HEK293 (cell line): ENCODE measurements at regions not wholly inside any gene's neighbourhood (a gene's known extent, or its start where the extent isn't known, plus 50 kb on each side); places are given as distances from the start of the nearest gene placed in this dataset.
"Not testable (repeated sequence)": the region's sequence is repeated elsewhere in the genome, so short reads cannot be mapped to it uniquely, and the experiment has no call there.

Experiments
- CTCF ChIA-PET: fragments of 350-600 bp; formaldehyde crosslinking; extraction: SDS; loops from one replicate; lab custom pipeline; 2021; ENCODE audit warnings: antibody characterized with exemption; lab: Yijun Ruan, JAX
- POLR2A ChIA-PET: fragments of 300-600 bp; formaldehyde crosslinking; extraction: SDS; loops from one replicate; lab custom pipeline; 2020; ENCODE audit warnings: antibody characterized with exemption, inconsistent platforms; lab: Yijun Ruan, JAX
- H3K27ac ChIP-seq: fragments of 200-500 bp; sonication (Bioruptor generic); 2 replicates; pipeline ENCODE4 v1.5.1; 2014; ENCODE audit warnings: low read depth, low read length, control low read depth, inconsistent platforms; ENCODE audit errors: extremely low read depth
- H3K36me3 ChIP-seq, 2 experiments: fragments of 200-500 bp in 1 of 2; sonication (Bioruptor generic) in 1 of 2; 1 replicate in 1 of 2; 2 replicates in 1 of 2; pipeline ENCODE4 v1.5.1; 2014 to 2017; ENCODE audit warnings: inconsistent platforms in 2 of 2, low read length in 2 of 2; ENCODE audit not compliant: control insufficient read depth in 2 of 2, insufficient read depth in 1 of 2
- H3K4me1 ChIP-seq: fragments of 200-500 bp; sonication (Bioruptor generic); 2 replicates; pipeline ENCODE4 v1.5.1; 2014; ENCODE audit warnings: mild to moderate bottlenecking, low read length, inconsistent platforms; ENCODE audit not compliant: control insufficient read depth, insufficient read depth
- H3K4me3 ChIP-seq: 2 replicates; pipeline ENCODE4 v1.5.1; 2011; ENCODE audit warnings: low read depth, mild to moderate bottlenecking, control low read depth, low read length, moderate library complexity
- H3K9me3 ChIP-seq: fragments of 200-500 bp; sonication (Bioruptor generic); 2 replicates; pipeline ENCODE4 v1.5.1; 2014; ENCODE audit warnings: low read depth, low read length, inconsistent platforms; ENCODE audit not compliant: control insufficient read depth, insufficient read depth
- TF ChIP-seq, protein P1 (sequence below): fragments of 450-650 bp; formaldehyde crosslinking; IDR thresholded peaks from 2 replicates; pipeline ENCODE4 v1.5.1; 2016; ENCODE audit warnings: missing biosample characterization, missing genetic modification characterization

DNA sequence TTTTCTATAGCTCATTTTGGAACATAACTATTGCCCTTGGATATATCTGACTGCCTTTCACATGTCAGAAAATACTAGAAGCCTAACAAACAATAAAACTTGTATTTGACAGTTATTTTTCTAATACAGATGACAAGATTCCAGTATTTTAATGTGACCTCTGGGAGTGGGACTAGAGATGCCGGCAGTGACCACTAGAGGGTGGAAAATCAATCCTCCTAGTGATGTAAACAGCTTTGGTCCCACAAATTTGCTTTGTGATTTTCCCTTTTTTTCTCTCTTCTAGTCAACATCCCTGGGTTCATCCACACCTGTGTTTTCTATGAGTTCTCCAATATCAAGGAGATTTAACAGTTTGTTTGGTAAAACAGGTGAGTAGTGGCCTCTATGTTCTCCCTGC is 615.1 kb downstream of the SPATA31A6 start:
- CTCF ChIA-PET, POLR2A ChIA-PET, H3K4me3 ChIP-seq, H3K27ac ChIP-seq, H3K9me3 ChIP-seq, H3K36me3 ChIP-seq, H3K4me1 ChIP-seq: not testable (repeated sequence)

DNA sequence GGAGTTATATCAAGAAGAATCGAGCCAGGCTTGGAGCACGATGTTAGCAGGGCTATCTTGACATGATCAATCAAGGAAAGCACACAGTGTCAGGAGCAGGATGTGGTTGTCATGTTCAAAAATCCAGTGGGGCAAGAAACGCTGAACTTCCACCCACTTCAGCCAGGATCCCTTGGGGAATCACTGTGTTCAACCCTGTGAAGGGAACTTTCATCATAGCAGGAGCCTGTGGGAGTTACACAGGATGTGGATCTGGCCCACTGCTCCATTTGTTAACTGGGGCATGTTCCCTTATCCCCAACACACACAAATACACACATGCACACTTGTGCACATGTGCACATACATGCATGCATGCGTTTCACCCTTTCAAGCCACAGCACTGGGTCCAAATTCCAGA is 619.3 kb downstream of the SPATA31A6 start:
- CTCF ChIA-PET, POLR2A ChIA-PET, H3K4me3 ChIP-seq: not testable (repeated sequence)

DNA sequence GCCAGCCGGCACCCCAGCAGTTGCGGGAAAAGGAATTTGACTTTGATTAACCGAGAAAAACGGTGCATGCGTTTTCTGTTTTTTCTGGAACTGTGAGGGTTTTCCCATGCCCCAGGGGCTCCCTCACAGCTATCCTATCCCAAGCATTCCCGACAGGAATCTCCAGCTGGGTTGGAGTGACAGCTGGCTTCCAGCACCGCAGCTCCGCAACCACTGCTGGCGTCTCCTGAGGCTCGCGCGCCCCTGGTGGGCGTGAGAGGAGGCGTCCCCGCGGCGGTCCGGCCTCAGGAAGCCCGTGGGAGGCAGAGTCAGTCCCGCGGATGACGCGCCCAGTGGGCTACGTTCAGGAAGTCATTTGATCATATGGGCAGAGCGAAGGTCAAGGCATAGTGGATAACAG is 623.2 kb downstream of the SPATA31A6 start:
- H3K4me1 ChIP-seq, CTCF ChIA-PET, POLR2A ChIA-PET, H3K36me3 ChIP-seq, H3K4me3 ChIP-seq, H3K27ac ChIP-seq, H3K9me3 ChIP-seq: not testable (repeated sequence)

More for the DNA sequence above, 619.3 kb downstream of the SPATA31A6 start:
- not testable (repeated sequence) for H3K36me3 ChIP-seq, H3K9me3 ChIP-seq, H3K27ac ChIP-seq, H3K4me1 ChIP-seq

DNA sequence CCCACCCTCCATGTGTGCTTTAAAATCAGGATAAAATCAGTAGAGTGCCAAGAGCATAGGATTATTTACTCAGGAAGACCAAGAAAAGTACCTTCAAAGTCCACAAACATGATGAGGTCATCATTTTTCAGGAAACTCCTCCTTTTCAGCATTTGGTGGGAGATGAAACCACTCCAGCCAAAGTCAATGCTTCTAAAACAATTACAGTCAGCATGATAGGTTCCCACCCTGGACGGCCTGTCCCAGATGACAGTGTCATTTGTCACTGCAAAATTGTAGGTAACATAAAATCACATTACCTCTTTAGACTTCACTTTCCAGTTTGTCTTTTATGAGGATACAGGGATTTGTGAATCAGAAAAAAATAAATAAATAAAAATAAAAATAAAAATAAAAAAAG is 638.0 kb downstream of the SPATA31A6 start:
- H3K36me3 ChIP-seq, CTCF ChIA-PET, H3K4me1 ChIP-seq, POLR2A ChIA-PET, H3K4me3 ChIP-seq, H3K27ac ChIP-seq, H3K9me3 ChIP-seq: not testable (repeated sequence)

DNA sequence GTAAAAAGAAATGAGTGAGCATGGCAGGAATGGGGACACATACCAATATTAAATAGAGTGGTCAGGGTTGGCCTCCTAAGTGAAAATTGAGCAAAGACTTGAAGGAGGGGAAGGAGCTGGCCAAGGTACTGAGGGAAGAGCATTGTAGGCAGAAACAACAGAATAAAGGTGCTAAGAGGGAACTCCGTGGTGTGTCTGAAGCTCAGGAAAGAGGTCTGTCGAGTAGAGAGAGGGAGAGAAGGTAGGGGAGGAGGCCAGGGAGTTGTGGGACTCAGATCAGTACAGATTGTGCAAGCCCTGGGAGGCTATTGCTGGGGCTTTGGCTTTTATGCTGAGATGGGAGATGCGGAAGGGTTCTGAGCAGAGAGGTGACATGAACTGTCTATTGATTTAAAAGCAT is 664.7 kb downstream of the SPATA31A6 start:
- H3K9me3 ChIP-seq, H3K4me3 ChIP-seq, CTCF ChIA-PET, H3K4me1 ChIP-seq, POLR2A ChIA-PET, H3K36me3 ChIP-seq, H3K27ac ChIP-seq: not testable (repeated sequence)
- TF ChIP-seq, protein P1, sequence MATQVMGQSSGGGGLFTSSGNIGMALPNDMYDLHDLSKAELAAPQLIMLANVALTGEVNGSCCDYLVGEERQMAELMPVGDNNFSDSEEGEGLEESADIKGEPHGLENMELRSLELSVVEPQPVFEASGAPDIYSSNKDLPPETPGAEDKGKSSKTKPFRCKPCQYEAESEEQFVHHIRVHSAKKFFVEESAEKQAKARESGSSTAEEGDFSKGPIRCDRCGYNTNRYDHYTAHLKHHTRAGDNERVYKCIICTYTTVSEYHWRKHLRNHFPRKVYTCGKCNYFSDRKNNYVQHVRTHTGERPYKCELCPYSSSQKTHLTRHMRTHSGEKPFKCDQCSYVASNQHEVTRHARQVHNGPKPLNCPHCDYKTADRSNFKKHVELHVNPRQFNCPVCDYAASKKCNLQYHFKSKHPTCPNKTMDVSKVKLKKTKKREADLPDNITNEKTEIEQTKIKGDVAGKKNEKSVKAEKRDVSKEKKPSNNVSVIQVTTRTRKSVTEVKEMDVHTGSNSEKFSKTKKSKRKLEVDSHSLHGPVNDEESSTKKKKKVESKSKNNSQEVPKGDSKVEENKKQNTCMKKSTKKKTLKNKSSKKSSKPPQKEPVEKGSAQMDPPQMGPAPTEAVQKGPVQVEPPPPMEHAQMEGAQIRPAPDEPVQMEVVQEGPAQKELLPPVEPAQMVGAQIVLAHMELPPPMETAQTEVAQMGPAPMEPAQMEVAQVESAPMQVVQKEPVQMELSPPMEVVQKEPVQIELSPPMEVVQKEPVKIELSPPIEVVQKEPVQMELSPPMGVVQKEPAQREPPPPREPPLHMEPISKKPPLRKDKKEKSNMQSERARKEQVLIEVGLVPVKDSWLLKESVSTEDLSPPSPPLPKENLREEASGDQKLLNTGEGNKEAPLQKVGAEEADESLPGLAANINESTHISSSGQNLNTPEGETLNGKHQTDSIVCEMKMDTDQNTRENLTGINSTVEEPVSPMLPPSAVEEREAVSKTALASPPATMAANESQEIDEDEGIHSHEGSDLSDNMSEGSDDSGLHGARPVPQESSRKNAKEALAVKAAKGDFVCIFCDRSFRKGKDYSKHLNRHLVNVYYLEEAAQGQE (tag by site-specific recombination) = peak; percentile 30; the same call in 1 of the 2 replicates

DNA sequence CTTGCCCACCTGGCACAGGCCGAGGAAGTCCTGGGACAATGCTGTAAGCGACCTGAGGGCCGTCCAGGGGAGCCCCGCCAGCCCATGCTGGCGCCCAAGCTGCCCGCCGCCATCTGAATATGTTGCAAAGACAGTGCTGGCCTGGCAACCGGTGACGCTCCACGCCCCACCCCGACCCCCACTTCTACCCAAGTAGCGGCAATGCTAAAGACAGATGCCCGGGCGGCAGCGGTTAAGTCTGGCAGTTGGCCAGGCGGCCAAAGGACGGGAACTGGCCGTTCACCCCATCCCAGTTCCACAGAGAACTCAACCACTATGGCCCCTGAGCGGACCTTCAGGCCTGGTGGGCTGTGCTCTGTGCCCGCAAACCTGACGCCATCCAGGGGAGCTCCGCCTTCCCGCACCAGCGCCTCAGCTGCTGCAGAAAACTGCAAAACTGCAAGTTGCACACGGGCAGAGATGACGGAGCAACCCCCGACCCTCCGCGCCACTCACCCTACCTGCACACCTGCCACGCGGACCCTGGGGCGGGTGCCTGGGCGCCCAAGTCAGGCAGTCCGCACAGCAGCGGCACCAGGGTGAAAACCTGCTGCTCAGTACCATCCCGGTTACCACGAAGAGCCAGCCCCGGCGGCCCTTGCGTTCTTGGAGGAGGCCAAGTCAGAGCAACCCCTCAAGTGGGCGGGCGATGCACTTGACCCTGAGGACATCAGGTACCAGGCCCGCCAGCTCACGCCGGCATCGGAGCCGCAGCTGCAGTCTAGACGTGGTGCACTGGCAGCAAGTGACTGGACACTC is 667.6 kb downstream of the SPATA31A6 start:
- H3K4me1 ChIP-seq, CTCF ChIA-PET, H3K4me3 ChIP-seq, H3K36me3 ChIP-seq, POLR2A ChIA-PET, H3K9me3 ChIP-seq, H3K27ac ChIP-seq: not testable (repeated sequence)

DNA sequence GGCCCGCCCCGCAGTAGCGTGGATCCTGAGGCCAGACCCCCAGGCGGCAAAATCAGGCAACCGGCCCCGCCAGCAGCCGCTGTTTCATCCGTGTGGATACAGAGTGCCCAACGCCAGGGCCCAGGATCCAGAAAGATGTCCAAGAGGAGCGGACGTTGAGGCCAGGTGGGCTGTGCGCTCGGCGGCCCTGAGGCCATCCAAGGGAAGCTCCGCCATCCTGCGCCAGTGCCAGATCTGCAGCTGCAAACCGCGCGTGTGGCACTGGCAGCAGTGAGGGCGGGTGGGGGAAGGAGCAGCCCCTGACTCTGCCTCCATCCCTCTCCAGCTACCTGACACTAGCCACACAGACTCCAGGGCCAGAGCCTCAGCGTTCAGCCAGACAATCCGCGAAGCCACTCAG is 668.2 kb downstream of the SPATA31A6 start:
- CTCF ChIA-PET, POLR2A ChIA-PET, H3K36me3 ChIP-seq, H3K9me3 ChIP-seq, H3K4me3 ChIP-seq, H3K4me1 ChIP-seq, H3K27ac ChIP-seq: not testable (repeated sequence)

DNA sequence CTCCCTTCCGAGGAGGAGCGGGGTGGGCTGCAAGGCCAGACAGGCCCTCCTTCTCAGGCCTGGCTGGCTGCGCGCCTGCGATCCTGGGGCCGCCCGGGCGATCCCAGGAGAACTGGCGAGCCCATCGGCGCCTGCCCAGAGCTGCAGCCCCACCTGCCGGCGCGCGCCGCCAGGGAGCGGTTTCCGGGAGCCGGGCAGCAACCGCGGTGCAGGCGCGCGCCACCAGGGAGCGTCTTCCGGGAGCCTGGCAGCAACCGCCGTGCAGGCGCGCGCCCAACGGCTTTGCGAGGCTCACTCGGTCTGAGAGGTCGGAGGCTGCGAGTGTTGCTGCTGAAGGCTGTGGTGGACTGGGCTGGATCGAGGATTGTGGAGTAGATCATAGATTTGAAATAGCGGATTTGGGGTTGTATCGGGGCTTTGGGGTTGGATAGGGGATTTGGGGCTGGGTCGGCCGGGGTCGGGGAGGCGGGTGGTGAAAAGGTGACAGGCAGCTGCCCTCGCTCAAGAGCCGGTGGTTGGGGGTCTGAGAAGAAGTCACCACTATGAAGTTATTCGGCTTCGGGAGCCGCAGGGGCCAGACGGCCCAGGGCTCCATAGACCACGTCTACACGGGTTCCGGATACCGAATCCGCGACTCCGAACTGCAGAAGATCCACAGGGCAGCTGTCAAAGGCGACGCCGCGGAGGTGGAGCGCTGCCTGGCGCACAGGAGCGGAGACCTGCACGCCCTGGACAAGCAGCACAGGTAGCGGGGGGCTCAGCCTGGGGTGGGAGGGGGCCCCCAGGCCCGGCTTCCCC is 668.9 kb downstream of the SPATA31A6 start:
- CTCF ChIA-PET, H3K27ac ChIP-seq, H3K36me3 ChIP-seq, H3K9me3 ChIP-seq, H3K4me1 ChIP-seq, POLR2A ChIA-PET, H3K4me3 ChIP-seq: not testable (repeated sequence)

DNA sequence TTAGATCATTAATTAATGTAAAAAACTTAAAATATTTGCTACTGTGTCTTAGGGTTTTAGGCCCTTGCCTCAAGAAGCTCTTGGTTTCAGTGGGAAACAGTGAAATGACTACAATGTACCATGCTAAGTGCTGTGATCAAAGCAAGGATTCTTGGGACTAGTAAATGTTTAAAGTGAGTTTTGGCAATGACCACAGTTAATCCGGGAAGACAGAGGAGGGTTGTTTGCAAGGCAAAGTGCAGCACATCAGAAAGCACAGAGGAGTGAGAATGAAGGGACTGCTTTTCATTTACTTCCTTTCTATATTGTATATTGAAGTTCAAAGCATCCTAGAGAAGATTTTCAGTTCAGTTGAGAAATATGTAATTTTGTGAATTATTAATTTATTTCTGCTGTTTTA is 676.7 kb downstream of the SPATA31A6 start:
- H3K4me1 ChIP-seq, H3K4me3 ChIP-seq, H3K36me3 ChIP-seq, CTCF ChIA-PET, POLR2A ChIA-PET, H3K9me3 ChIP-seq, H3K27ac ChIP-seq: not testable (repeated sequence)
